BE2C (cell line): ENCODE measurements at regions not wholly inside any gene's neighbourhood (a gene's known extent, or its start where the extent isn't known, plus 50 kb on each side); places are given as distances from the start of the nearest gene placed in this dataset.

Source experiments
- DNase-seq: peaks from one replicate; pipeline ENCODE4 v3.0.0-alpha.2; 2020
- H3K27me3 ChIP-seq: fragments of 250-450 bp; sonication (Bioruptor Pico); 2 replicates; pipeline ENCODE4 v1.5.1; 2020; ENCODE audit warnings: mild to moderate bottlenecking
- H3K36me3 ChIP-seq: fragments of 250-450 bp; sonication (Bioruptor Pico); 2 replicates; pipeline ENCODE4 v1.5.1; 2020; ENCODE audit warnings: mild to moderate bottlenecking
- H3K4me1 ChIP-seq: fragments of 250-450 bp; sonication (Bioruptor Pico); 2 replicates; pipeline ENCODE4 v1.5.1; 2020
- H3K4me3 ChIP-seq: 2 replicates; pipeline ENCODE4 v1.5.1; 2011; ENCODE audit warnings: low read depth, low read length
- H3K9me3 ChIP-seq: fragments of 250-450 bp; sonication (Bioruptor Pico); 2 replicates; pipeline ENCODE4 v1.5.1; 2020
- TF ChIP-seq, protein P1 (sequence below): IDR thresholded peaks from 2 replicates; pipeline ENCODE4 v1.5.1; 2012; ENCODE audit warnings: mild to moderate bottlenecking, low read depth, low read length

GRCh38 chr22:23387827-23388516 is 192.1 kb downstream of the IGLL1 start:
- TF ChIP-seq, protein P1, sequence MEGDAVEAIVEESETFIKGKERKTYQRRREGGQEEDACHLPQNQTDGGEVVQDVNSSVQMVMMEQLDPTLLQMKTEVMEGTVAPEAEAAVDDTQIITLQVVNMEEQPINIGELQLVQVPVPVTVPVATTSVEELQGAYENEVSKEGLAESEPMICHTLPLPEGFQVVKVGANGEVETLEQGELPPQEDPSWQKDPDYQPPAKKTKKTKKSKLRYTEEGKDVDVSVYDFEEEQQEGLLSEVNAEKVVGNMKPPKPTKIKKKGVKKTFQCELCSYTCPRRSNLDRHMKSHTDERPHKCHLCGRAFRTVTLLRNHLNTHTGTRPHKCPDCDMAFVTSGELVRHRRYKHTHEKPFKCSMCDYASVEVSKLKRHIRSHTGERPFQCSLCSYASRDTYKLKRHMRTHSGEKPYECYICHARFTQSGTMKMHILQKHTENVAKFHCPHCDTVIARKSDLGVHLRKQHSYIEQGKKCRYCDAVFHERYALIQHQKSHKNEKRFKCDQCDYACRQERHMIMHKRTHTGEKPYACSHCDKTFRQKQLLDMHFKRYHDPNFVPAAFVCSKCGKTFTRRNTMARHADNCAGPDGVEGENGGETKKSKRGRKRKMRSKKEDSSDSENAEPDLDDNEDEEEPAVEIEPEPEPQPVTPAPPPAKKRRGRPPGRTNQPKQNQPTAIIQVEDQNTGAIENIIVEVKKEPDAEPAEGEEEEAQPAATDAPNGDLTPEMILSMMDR: no peak
- DNase-seq: no peak
- peaks cover 9% of the 10 kb centered on the region for H3K4me1 ChIP-seq

DNA sequence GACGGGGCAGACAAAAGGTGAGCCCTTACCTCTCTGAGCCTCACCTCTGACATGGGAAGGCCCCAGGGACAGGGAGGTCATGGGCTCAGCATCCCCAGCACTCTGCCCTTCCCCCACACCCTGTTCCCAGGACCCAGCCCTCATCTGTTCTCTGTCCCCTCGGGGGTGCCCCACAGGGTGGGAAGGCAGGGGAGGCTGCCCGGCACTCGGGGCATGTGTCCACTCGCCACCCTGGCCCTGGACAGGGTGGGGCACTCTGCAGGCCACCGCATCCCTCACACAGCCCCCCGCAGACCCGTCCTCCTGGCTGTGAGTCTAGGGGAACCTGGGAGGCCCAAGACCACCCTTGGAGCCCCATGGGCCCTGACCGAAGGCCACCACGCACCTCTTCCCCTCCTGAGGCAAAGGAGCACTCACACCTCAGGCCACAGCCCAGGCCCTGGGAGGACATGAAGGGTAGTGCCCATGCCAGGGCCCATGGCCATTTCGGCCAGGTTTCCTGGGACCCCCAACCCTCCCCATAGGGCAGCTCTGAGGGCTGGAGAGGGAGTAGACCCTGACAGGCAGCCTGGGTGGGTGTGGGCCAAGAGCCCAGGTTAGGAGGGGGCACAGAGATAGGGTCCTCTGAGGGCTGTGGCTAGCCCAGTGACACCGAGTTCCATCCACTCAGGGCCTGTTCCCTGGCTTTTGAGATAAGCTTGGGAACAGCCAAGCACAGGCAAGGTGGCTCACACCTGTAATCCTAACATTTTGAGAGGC is 193.1 kb downstream of the IGLL1 start:
- no peak for DNase-seq
- no peaks in the 10 kb centered on the region for H3K27me3 ChIP-seq
- TF ChIP-seq, protein P1: no peak
- no peaks in the 10 kb centered on the region for H3K36me3 ChIP-seq
- no peaks in the 10 kb centered on the region for H3K9me3 ChIP-seq
- no peak overlapping the region for H3K4me3 ChIP-seq
- H3K4me1 ChIP-seq: peaks cover 9% of the 10 kb centered on the region

More at GRCh38 chr22:23387827-23388516, 192.1 kb downstream of the IGLL1 start:
- H3K9me3 ChIP-seq: no peaks in the 10 kb centered on the region
- H3K4me3 ChIP-seq: no peak overlapping the region
- no peaks in the 10 kb centered on the region for H3K36me3 ChIP-seq
- no peaks in the 10 kb centered on the region for H3K27me3 ChIP-seq

DNA sequence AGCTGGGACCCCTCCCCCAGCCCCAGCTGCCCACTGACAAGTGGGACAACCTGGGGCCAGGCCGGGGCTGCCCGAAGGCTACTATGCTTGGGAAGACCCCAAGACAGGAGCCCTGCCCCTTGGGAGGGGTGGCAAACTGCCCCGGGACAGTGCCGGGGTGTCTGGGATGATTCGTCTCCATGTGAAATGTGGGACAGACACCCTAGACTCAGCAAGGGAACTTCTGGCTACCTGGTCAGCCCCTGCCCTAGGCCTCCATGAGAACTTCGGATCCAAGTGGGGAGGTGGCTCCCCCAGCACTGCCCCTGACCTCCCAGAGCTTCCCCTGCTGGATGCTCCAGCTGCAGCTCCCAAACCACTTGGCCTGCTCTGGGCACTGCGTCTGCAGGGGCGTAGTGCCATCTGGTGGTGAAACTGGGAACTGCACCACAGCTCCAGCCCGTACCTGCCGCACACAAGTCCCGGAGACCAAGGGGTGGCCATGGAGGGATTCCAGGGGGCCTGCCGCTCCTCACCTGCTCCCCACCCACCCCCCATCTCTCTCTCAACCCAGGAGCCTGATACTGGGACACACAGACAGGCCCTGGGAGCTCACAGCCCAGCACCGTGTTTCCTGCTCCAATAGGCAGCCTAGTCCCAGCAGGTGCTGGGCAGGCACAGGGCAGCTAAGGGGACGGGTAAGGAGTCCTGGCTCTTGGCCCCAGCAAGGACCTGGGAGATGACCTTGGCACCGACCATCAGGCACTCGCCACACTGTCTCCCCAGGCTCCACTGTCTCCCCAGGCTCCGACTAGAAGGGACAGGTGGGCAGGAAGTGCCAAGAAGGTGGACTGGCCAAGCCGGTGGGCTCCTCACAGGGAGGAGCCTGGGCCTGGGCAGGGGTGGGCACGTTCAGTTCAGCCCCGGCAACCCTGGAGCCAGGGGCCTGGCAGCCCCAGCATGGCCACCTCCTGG is 194.1 kb downstream of the IGLL1 start:
- Histone ChIP-seq H3K4me3 (no peak overlapping the region), H3K4me1 (peaks cover 9% of the 10 kb centered on the region), H3K9me3 (no peaks in the 10 kb centered on the region), H3K36me3 (no peaks in the 10 kb centered on the region), H3K27me3 (no peaks in the 10 kb centered on the region)
- DNase-seq: peak; percentile 85
- TF ChIP-seq, protein P1: peak; percentile 99

DNA sequence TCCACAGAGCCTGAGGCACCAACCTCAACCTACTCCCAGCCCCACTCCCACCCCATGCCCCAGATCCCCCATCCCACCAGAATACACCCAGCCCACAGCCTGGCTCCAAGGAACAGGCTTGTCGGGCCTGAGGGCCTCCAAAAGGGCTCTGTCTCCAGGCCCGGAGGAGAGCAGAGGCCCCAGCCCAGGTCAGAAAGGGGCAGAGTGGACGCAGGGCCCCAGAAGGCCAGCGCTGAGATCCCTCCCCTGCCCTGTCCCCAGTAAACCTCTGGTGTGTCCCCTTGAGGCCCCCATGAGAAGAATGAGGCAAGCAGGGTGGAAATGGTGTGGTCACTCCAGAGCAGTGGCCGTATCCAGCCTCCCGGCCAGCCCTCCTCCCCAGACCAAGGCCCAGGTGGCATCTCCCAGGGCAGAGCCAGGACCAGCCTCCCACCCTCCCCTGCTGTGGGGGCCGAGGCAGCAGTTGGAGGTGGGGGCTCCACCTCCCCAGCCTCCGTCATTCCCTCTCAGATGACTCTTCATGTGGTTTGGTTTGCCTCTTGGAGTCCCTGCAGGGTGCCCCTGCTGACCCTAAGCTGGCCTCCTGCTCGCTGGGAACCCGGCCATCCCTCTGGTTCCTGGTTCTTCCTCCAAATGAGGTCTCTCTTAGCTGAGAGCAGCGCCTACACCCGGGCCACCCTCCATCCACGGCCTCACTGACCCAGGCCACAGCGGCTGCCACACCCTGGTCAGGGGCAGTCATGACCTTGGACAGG is 195.0 kb downstream of the IGLL1 start:
- no peak overlapping the region for H3K4me3 ChIP-seq
- TF ChIP-seq, protein P1: no peak

GRCh38 chr22:23384431-23384830 is 195.7 kb downstream of the IGLL1 start:
- Histone ChIP-seq H3K9me3 (no peaks in the 10 kb centered on the region), H3K4me1 (peaks cover 9% of the 10 kb centered on the region), H3K4me3 (no peak overlapping the region), H3K27me3 (no peaks in the 10 kb centered on the region), H3K36me3 (no peaks in the 10 kb centered on the region)
- DNase-seq: no peak
- TF ChIP-seq, protein P1: no peak

More for the DNA sequence above, 195.0 kb downstream of the IGLL1 start:
- Histone ChIP-seq H3K9me3 (no peaks in the 10 kb centered on the region), H3K36me3 (no peaks in the 10 kb centered on the region), H3K27me3 (no peaks in the 10 kb centered on the region), H3K4me1 (peaks cover 9% of the 10 kb centered on the region)
- DNase-seq: no peak
